SK-N-SH (cell line): ENCODE measurements at regions not wholly inside any gene's neighbourhood (a gene's known extent, or its start where the extent isn't known, plus 50 kb on each side); places are given as distances from the start of the nearest gene placed in this dataset.

Source experiments
- CTCF ChIP-seq: fragments of 200-600 bp; sonication (generic); IDR thresholded peaks from 2 replicates; pipeline ENCODE4 v1.6.1; 2017; ENCODE audit warnings: antibody characterized with exemption, mild to moderate bottlenecking, moderate library complexity
- EP300 ChIP-seq, 2 experiments: IDR thresholded peaks; 2 replicates each; pipeline versions ENCODE4 v1.4.0 to v1.6.1; 2012; ENCODE audit warnings: borderline replicate concordance in 1 of 2, low read depth in 1 of 2, low read length in 1 of 2
- GABPA ChIP-seq: IDR thresholded peaks from 2 replicates; pipeline ENCODE4 v1.4.0; 2012; ENCODE audit warnings: low read depth, mild to moderate bottlenecking
- MAX ChIP-seq: IDR thresholded peaks from 2 replicates; pipeline ENCODE4 v1.4.0; 2012; ENCODE audit warnings: low read depth
- PBX3 ChIP-seq: IDR thresholded peaks from 2 replicates; pipeline ENCODE4; 2012
- RAD21 ChIP-seq: IDR thresholded peaks from 2 replicates; pipeline ENCODE4 v1.6.1; 2012; ENCODE audit warnings: mild to moderate bottlenecking, low read length
- RCOR1 ChIP-seq: fragments of 150-350 bp; IDR thresholded peaks from 2 replicates; pipeline ENCODE4 v1.6.1; 2017; ENCODE audit warnings: antibody characterized with exemption, low read length
- REST ChIP-seq: IDR thresholded peaks from 2 replicates; pipeline ENCODE4 v1.6.1; 2012; ENCODE audit warnings: mild to moderate bottlenecking, low read depth, low read length, moderate library complexity

DNA sequence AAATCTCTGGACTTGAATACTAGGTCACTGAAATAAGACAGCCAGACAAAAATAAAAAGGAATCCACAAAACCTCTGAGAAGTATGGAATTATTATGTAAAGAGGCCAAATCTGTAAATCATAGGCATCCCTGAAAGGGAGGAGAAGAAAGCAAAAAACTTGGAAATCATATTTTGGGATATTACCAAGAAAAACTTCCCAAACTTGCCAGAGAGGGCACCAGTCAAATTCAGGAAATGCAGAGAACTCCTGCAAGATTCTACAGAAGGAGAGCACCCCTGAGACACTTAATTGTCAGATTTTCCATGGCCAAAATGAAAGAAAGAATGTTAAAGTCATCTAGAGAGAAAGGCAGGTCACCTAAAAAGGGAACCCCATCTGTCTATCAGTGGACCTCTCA is 862.3 kb upstream of the PRMT6 start:
- TF ChIP-seq CTCF (no peak), RCOR1 (no peak), GABPA (no peak), RAD21 (no peak), EP300 (IDR thresholded peaks at IDR 0.05; ENCODE audit: borderline replicate concordance in 1 of 2, low read depth in 1 of 2, low read length in 1 of 2) (no peak), PBX3 (no peak), MAX (no peak), REST (no peak)
